ENCODE measurements at regions not wholly inside any gene's neighbourhood (a gene's known extent, or its start where the extent isn't known, plus 50 kb on each side); places are given as distances from the start of the nearest gene placed in this dataset.

DNA sequence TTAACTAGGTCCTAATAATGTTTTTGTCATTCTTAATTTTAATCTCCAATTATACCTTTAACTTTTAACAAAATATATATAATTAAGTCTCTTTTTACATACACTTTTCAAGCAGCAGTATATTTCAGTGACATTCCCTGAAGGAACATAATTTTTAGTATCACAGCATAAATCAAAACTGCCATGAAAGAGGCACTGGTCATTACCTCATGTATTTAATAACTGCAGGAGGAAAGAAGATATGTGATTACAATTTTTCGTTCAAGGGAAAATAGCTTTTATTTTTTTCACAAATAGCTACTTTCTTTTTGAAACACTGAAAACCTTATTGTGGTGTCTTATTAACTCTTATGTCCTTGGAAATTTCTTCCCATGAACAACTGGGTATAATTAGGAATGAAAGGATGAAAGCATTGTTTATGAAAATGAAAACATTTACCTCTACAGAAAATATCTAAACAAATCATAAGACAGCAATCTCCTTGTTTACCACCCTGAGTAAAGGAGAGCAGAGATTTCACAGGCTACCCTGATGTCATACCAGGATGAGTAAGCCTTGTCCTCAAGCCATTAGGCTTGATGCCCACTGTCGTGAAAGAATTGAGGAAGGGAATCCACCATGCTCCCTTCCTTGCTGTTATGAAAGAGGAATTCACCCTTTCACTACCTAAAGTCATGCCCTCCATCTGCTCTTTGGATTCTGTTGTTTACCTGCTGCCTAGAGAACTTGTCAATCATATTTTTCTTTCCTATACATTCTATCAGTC lies 877.2 kb upstream of the PCDH20 start:
- H3K9me3 Mint-ChIP-seq (ENCODE audit: low read depth): peaks cover 5% of the 10 kb centered on the region
- H3K27ac Mint-ChIP-seq (ENCODE audit: unreplicated experiment): no peak overlapping the region
- H3K4me3 Mint-ChIP-seq (ENCODE audit: unreplicated experiment): no peak overlapping the region
- TF ChIP-seq, protein P1, sequence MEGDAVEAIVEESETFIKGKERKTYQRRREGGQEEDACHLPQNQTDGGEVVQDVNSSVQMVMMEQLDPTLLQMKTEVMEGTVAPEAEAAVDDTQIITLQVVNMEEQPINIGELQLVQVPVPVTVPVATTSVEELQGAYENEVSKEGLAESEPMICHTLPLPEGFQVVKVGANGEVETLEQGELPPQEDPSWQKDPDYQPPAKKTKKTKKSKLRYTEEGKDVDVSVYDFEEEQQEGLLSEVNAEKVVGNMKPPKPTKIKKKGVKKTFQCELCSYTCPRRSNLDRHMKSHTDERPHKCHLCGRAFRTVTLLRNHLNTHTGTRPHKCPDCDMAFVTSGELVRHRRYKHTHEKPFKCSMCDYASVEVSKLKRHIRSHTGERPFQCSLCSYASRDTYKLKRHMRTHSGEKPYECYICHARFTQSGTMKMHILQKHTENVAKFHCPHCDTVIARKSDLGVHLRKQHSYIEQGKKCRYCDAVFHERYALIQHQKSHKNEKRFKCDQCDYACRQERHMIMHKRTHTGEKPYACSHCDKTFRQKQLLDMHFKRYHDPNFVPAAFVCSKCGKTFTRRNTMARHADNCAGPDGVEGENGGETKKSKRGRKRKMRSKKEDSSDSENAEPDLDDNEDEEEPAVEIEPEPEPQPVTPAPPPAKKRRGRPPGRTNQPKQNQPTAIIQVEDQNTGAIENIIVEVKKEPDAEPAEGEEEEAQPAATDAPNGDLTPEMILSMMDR (IDR thresholded peaks at IDR 0.05): no peak
- H3K4me1 Mint-ChIP-seq (ENCODE audit: low read depth): no peaks in the 10 kb centered on the region
- DNase-seq (ENCODE audit: low spot score): no peak
- no peaks in the 10 kb centered on the region for H3K36me3 Mint-ChIP-seq (ENCODE audit: low read depth)
- no peaks in the 10 kb centered on the region for H3K27me3 Mint-ChIP-seq (ENCODE audit: low read depth)

DNA sequence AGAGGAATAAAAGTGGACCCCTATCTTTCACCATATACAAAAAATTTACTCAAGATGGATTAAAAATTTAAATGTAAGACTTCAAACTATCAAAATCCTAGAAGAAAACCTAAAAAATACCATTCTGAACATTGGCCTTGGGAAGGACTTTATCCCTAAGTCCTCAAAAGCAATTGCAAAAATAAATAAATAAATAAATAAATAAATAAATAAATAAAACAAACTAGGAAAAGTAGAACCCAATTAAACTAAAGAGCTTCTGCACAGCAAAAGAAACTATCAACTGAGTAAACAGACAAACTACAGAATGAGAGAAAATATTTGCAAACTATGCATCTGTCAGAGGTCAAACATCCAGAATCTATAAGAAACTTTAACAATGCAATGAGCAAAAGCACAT lies 874.9 kb upstream of the PCDH20 start:
- no peaks in the 10 kb centered on the region for H3K4me1 Mint-ChIP-seq (ENCODE audit: low read depth)
- TF ChIP-seq, protein P1 (IDR thresholded peaks at IDR 0.05): no peak
- H3K27ac Mint-ChIP-seq (ENCODE audit: unreplicated experiment): no peak overlapping the region
- H3K36me3 Mint-ChIP-seq (ENCODE audit: low read depth): no peaks in the 10 kb centered on the region
- DNase-seq (ENCODE audit: low spot score): no peak
- no peaks in the 10 kb centered on the region for H3K27me3 Mint-ChIP-seq (ENCODE audit: low read depth)
- no peak overlapping the region for H3K4me3 Mint-ChIP-seq (ENCODE audit: unreplicated experiment)
- H3K9me3 Mint-ChIP-seq (ENCODE audit: low read depth): peaks cover 5% of the 10 kb centered on the region

DNA sequence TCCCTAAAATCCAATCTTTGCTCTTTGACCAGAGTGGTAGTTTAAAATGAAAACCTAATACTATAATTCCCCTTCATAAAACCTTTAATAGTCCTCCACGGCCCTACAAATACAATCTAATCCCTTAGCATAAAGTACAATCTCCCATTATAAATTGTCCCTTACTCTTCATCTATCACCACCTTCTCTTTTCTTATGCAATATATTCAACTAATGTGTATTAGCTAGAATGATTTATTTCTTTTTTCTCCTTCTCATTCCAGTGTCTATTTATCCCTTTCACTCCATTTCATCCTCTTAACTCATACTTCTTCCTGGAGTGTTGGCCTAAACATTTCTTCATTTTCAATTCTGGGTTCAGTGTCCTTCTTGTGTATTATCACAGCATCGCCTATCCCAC lies 872.1 kb upstream of the PCDH20 start:
- no peak for DNase-seq (ENCODE audit: low spot score)
- Mint-ChIP-seq H3K4me3 (ENCODE audit: unreplicated experiment) (no peak overlapping the region), H3K4me1 (ENCODE audit: low read depth) (no peaks in the 10 kb centered on the region), H3K27me3 (ENCODE audit: low read depth) (no peaks in the 10 kb centered on the region), H3K27ac (ENCODE audit: unreplicated experiment) (no peak overlapping the region), H3K36me3 (ENCODE audit: low read depth) (no peaks in the 10 kb centered on the region), H3K9me3 (ENCODE audit: low read depth) (peaks cover 5% of the 10 kb centered on the region)
- TF ChIP-seq, protein P1 (IDR thresholded peaks at IDR 0.05): no peak

DNA sequence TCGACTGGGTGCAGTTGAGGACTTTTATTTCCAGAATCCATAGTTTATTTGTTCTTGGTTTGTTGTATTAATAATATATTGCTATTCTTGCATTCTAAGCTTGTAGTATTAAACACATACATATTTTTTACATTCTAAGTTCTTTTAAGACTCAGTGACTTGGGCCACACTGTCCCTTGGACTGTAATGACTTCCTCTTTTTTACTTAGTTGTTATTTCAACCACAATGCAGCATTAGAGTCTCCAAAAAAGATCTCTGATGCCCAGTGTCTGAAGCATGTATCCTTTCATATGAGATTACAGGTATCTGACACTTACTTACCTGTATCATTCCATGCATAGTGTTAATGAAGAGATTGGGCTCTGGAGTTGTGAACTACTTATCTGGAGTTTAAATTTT lies 864.9 kb upstream of the PCDH20 start:
- no peak overlapping the region for H3K4me3 Mint-ChIP-seq (ENCODE audit: unreplicated experiment)
- no peaks in the 10 kb centered on the region for H3K27me3 Mint-ChIP-seq (ENCODE audit: low read depth)
- DNase-seq (ENCODE audit: low spot score): no peak
- H3K4me1 Mint-ChIP-seq (ENCODE audit: low read depth): no peaks in the 10 kb centered on the region
- no peaks in the 10 kb centered on the region for H3K9me3 Mint-ChIP-seq (ENCODE audit: low read depth)
- H3K27ac Mint-ChIP-seq (ENCODE audit: unreplicated experiment): no peak overlapping the region
- TF ChIP-seq, protein P1 (IDR thresholded peaks at IDR 0.05): no peak
- no peaks in the 10 kb centered on the region for H3K36me3 Mint-ChIP-seq (ENCODE audit: low read depth)

DNA sequence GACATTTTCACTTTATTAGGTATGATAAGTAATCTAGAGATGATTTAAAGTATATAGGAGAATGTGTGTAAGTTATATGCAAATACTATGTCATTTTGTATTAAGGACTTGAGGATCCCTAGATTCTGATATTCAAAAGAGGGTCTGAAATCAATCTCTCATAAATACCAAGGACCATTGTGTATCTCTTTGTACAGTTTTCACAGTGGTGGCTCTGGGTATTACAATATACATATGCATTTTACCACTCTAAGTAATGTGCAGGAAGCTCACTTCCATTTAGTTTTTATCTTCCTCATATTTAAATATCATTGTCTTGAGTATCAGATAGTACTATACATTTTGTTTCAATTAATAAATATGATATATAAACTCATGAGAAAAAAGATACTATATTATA lies 862.6 kb upstream of the PCDH20 start:
- Mint-ChIP-seq H3K36me3 (ENCODE audit: low read depth) (no peaks in the 10 kb centered on the region), H3K9me3 (ENCODE audit: low read depth) (peaks cover 9% of the 10 kb centered on the region), H3K27me3 (ENCODE audit: low read depth) (no peaks in the 10 kb centered on the region), H3K27ac (ENCODE audit: unreplicated experiment) (no peak overlapping the region), H3K4me1 (ENCODE audit: low read depth) (no peaks in the 10 kb centered on the region), H3K4me3 (ENCODE audit: unreplicated experiment) (no peak overlapping the region)
- TF ChIP-seq, protein P1 (IDR thresholded peaks at IDR 0.05): peak; percentile 36
- no peak for DNase-seq (ENCODE audit: low spot score)
